H9 (cell line): ENCODE measurements at regions not wholly inside any gene's neighbourhood (a gene's known extent, or its start where the extent isn't known, plus 50 kb on each side); places are given as distances from the start of the nearest gene placed in this dataset.
"Not testable (repeated sequence)": the region's sequence is repeated elsewhere in the genome, so short reads cannot be mapped to it uniquely, and the experiment has no call there.

Experiments used
- DNase-seq: peaks from one replicate; pipeline ENCODE4 v3.0.0-alpha.2; 2017
- H2AFZ ChIP-seq: one replicate; pipeline ENCODE4 v1.6.1; 2013; ENCODE audit warnings: mild to moderate bottlenecking, low read length, control low read depth, moderate library complexity
- H2AK5ac ChIP-seq: 2 replicates; pipeline ENCODE4 v1.6.1; 2013; ENCODE audit warnings: low read length, control low read depth, mixed read lengths; ENCODE audit not compliant: insufficient read length
- H2BK120ac ChIP-seq: one replicate; pipeline ENCODE4 v1.6.1; 2013; ENCODE audit warnings: low read depth, mild to moderate bottlenecking, low read length, control low read depth, inconsistent platforms; ENCODE audit not compliant: poor library complexity, severe bottlenecking
- H2BK12ac ChIP-seq: 2 replicates; pipeline ENCODE4 v1.6.1; 2013; ENCODE audit warnings: low read length, control low read depth, mixed read lengths, low read depth; ENCODE audit not compliant: insufficient read length
- H2BK15ac ChIP-seq: 2 replicates; pipeline ENCODE4 v1.6.1; 2013; ENCODE audit warnings: low read depth, low read length, control low read depth
- H2BK20ac ChIP-seq: one replicate; pipeline ENCODE4 v1.6.1; 2013; ENCODE audit warnings: low read depth, mild to moderate bottlenecking, low read length, control low read depth, inconsistent platforms; ENCODE audit not compliant: poor library complexity, severe bottlenecking
- H2BK5ac ChIP-seq: 2 replicates; pipeline ENCODE4 v1.6.1; 2013; ENCODE audit warnings: low read length, control low read depth, mixed read lengths; ENCODE audit not compliant: insufficient read length
- H3K14ac ChIP-seq: 2 replicates; pipeline ENCODE4 v1.6.1; 2013; ENCODE audit warnings: low read length, control low read depth; ENCODE audit not compliant: insufficient read depth
- H3K18ac ChIP-seq: 2 replicates; pipeline ENCODE4 v1.6.1; 2013; ENCODE audit warnings: low read depth, mild to moderate bottlenecking, mixed read lengths, low read length, control low read depth; ENCODE audit not compliant: insufficient read length
- H3K23ac ChIP-seq: 2 replicates; pipeline ENCODE4 v1.6.1; 2013; ENCODE audit warnings: low read length, control low read depth, mixed read lengths, low read depth; ENCODE audit not compliant: insufficient read length
- H3K23me2 ChIP-seq: 2 replicates; pipeline ENCODE4 v1.6.1; 2013; ENCODE audit warnings: low read depth, mild to moderate bottlenecking, mixed read lengths, low read length, control low read depth; ENCODE audit not compliant: insufficient read length, poor library complexity, severe bottlenecking
- H3K27ac ChIP-seq: 2 replicates; pipeline ENCODE4 v1.5.1; 2013; ENCODE audit warnings: low read length, control low read depth, mixed read lengths, low read depth; ENCODE audit not compliant: insufficient read length
- H3K27me3 ChIP-seq: 2 replicates; pipeline ENCODE4 v1.6.1; 2013; ENCODE audit warnings: low read length, control low read depth, inconsistent platforms; ENCODE audit not compliant: insufficient read depth
- H3K4ac ChIP-seq: 2 replicates; pipeline ENCODE4 v1.6.1; 2013; ENCODE audit warnings: low read depth, mild to moderate bottlenecking, control low read depth, inconsistent platforms, low read length, moderate library complexity
- H3K4me1 ChIP-seq: 2 replicates; pipeline ENCODE4 v1.6.1; 2013; ENCODE audit warnings: low read length, control low read depth, inconsistent platforms; ENCODE audit not compliant: insufficient read depth
- H3K4me2 ChIP-seq: 2 replicates; pipeline ENCODE4 v1.6.1; 2013; ENCODE audit warnings: low read length, control low read depth, mixed read lengths; ENCODE audit not compliant: insufficient read length, insufficient read depth
- H3K56ac ChIP-seq: 2 replicates; pipeline ENCODE4 v1.6.1; 2013; ENCODE audit warnings: low read depth, mild to moderate bottlenecking, mixed read lengths, low read length, control low read depth; ENCODE audit not compliant: insufficient read length
- H3K79me1 ChIP-seq: 2 replicates; pipeline ENCODE4 v1.6.1; 2013; ENCODE audit warnings: low read depth, mild to moderate bottlenecking, moderate library complexity, low read length, control low read depth, inconsistent platforms; ENCODE audit not compliant: insufficient read depth, poor library complexity, severe bottlenecking
- H3K79me2 ChIP-seq: 2 replicates; pipeline ENCODE4 v1.6.1; 2013; ENCODE audit warnings: low read length, control low read depth, inconsistent platforms; ENCODE audit not compliant: insufficient read depth
- H3K9ac ChIP-seq: 2 replicates; pipeline ENCODE4 v1.6.1; 2013; ENCODE audit warnings: low read length, control low read depth, mixed read lengths; ENCODE audit not compliant: insufficient read length; ENCODE audit errors: extremely low read depth
- H3K9me3 ChIP-seq: one replicate; pipeline ENCODE4 v1.6.1; 2013; ENCODE audit warnings: low read depth, low read length, inconsistent platforms; ENCODE audit not compliant: control insufficient read depth
- H3T11ph ChIP-seq: one replicate; pipeline ENCODE4 v1.6.1; 2013; ENCODE audit warnings: mild to moderate bottlenecking, low read length, control low read depth, inconsistent platforms
- H4K20me1 ChIP-seq: one replicate; pipeline ENCODE4 v1.6.1; 2013; ENCODE audit not compliant: control insufficient read depth, insufficient read length, insufficient read depth
- H4K5ac ChIP-seq: 2 replicates; pipeline ENCODE4 v1.6.1; 2013; ENCODE audit warnings: low read depth, mild to moderate bottlenecking, mixed read lengths, low read length, control low read depth; ENCODE audit not compliant: insufficient read length
- H4K8ac ChIP-seq: replicated peaks from 2 replicates; pipeline ENCODE4 v1.6.1; 2013; ENCODE audit warnings: low read length, control low read depth, mixed read lengths, low read depth; ENCODE audit not compliant: insufficient read length
- H4K91ac ChIP-seq: 2 replicates; pipeline ENCODE4 v1.6.1; 2013; ENCODE audit warnings: low read depth, mild to moderate bottlenecking, moderate library complexity, mixed read lengths, low read length, control low read depth; ENCODE audit not compliant: insufficient read length
- H3K27ac Mint-ChIP-seq, 3 experiments: 2 replicates in 2 of 3; 3 replicates in 1 of 3; pipeline ENCODE4 v1.8.0; 2020 to 2021; ENCODE audit warnings: mixed read lengths in 3 of 3, mild to moderate bottlenecking in 1 of 3, moderate library complexity in 1 of 3
- H3K27me3 Mint-ChIP-seq: 2 replicates; pipeline ENCODE4 v1.8.0; 2021; ENCODE audit warnings: low read depth, mild to moderate bottlenecking, moderate library complexity, mixed read lengths
- H3K36me3 Mint-ChIP-seq, 3 experiments: 2 replicates in 2 of 3; 3 replicates in 1 of 3; pipeline ENCODE4 v1.8.0; 2020 to 2021; ENCODE audit warnings: low read depth in 3 of 3, mixed read lengths in 3 of 3; ENCODE audit not compliant: insufficient read depth in 1 of 3
- H3K4me1 Mint-ChIP-seq, 2 experiments: 2 replicates each; pipeline ENCODE4 v1.8.0; 2020; ENCODE audit warnings: mixed read lengths in 2 of 2
- H3K4me3 Mint-ChIP-seq, 2 experiments: 2 replicates in 1 of 2; 3 replicates in 1 of 2; pipeline ENCODE4 v1.8.0; 2020 to 2021; ENCODE audit warnings: mild to moderate bottlenecking in 2 of 2, mixed read lengths in 2 of 2, moderate library complexity in 1 of 2
- H3K9me3 Mint-ChIP-seq, 2 experiments: 2 replicates in 1 of 2; 3 replicates in 1 of 2; pipeline ENCODE4 v1.8.0; 2020; ENCODE audit warnings: mild to moderate bottlenecking in 2 of 2, mixed read lengths in 2 of 2, moderate library complexity in 1 of 2
- WGBS: extraction: QIAGEN DNeasy Blood & Tissue Kit; methylation state at CpG from one replicate; pipeline ENCODE4 v1.1.7; 2013; ENCODE audit warnings: missing lambda C conversion rate, low lambda C conversion rate, mixed read lengths; ENCODE audit not compliant: insufficient read length; ENCODE audit errors: extremely low coverage; 5-methylcytosine and 5-hydroxymethylcytosine counted together
- TF ChIP-seq, protein P1 (sequence below): fragments of 200-600 bp; sonication (generic); conservative IDR thresholded peaks from 3 replicates; pipeline ENCODE4 v1.8.0; 2021; ENCODE audit warnings: antibody characterized with exemption, mild to moderate bottlenecking

GRCh38 chr7:52584041-52584440 is 451.4 kb upstream of the POM121L12 start:
- Histone ChIP-seq H3K27me3 (no peaks in the 10 kb centered on the region), H2BK15ac (no peak overlapping the region), H4K5ac (no peak overlapping the region), H2BK120ac (no peak overlapping the region), H3K9me3 (no peaks in the 10 kb centered on the region), H3K56ac (no peak overlapping the region), H3K23ac (no peak overlapping the region), H3K23me2 (no peaks in the 10 kb centered on the region), H2BK12ac (no peak overlapping the region), H3K18ac (no peak overlapping the region), H3K4me2 (no peak overlapping the region), H2AFZ (no peak overlapping the region), H3K79me2 (no peaks in the 10 kb centered on the region), H4K91ac (no peak overlapping the region), H3K4me1 (no peaks in the 10 kb centered on the region), H2AK5ac (no peak overlapping the region), H3K14ac (no peak overlapping the region), H3T11ph (no peak overlapping the region), H4K20me1 (no peaks in the 10 kb centered on the region), H3K27ac (no peak overlapping the region), H2BK20ac (no peak overlapping the region), H2BK5ac (no peak overlapping the region), H4K8ac (no peak overlapping the region), H3K9ac (no peak overlapping the region), H3K4ac (no peak overlapping the region), H3K79me1 (no peaks in the 10 kb centered on the region)
- no CpG with 5 or more reads among the region's 2 CpGs for WGBS
- Mint-ChIP-seq H3K27me3 (no peaks in the 10 kb centered on the region), H3K9me3 (peaks cover 3 to 6% of the 10 kb centered on the region in 2 experiments; a peak in 3 of 5 replicates), H3K4me3 (no peak overlapping the region), H3K36me3 (peaks cover 0 to 6% (median 0%) of the 10 kb centered on the region in 3 experiments; a peak in 2 of 7 replicates), H3K27ac (no peak overlapping the region), H3K4me1 (peaks cover 23 to 31% of the 10 kb centered on the region in 2 experiments)
- no peak for DNase-seq
- TF ChIP-seq, protein P1, sequence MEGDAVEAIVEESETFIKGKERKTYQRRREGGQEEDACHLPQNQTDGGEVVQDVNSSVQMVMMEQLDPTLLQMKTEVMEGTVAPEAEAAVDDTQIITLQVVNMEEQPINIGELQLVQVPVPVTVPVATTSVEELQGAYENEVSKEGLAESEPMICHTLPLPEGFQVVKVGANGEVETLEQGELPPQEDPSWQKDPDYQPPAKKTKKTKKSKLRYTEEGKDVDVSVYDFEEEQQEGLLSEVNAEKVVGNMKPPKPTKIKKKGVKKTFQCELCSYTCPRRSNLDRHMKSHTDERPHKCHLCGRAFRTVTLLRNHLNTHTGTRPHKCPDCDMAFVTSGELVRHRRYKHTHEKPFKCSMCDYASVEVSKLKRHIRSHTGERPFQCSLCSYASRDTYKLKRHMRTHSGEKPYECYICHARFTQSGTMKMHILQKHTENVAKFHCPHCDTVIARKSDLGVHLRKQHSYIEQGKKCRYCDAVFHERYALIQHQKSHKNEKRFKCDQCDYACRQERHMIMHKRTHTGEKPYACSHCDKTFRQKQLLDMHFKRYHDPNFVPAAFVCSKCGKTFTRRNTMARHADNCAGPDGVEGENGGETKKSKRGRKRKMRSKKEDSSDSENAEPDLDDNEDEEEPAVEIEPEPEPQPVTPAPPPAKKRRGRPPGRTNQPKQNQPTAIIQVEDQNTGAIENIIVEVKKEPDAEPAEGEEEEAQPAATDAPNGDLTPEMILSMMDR: no peak

DNA sequence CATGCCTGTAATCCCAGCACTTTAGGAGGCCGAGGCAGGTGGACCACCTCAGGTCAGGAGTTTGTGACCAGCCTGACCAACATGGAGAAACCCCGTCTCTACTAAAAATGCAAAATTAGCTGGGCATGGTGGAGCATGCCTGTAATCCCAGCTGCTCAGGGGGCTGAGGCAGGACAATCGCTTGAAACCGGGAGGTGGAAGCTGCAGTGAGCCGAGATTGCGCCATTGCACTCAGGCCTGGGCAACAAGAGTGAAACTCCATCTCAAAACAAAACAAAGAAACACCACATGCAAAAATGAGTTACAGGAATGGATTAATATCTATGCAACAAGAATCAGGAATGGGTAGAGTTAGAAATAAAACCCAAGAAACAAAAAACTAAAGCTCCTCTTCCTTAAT is 462.3 kb upstream of the POM121L12 start:
- H3K18ac ChIP-seq, H2BK20ac ChIP-seq, H2BK15ac ChIP-seq, H3K56ac ChIP-seq, H3K23me2 ChIP-seq, H3K27ac ChIP-seq, H3K4me1 ChIP-seq, H3K79me2 ChIP-seq, H3K9me3 ChIP-seq, H4K20me1 ChIP-seq, H3K4me3 Mint-ChIP-seq, H4K8ac ChIP-seq, H3K4me2 ChIP-seq, H3K9ac ChIP-seq, H2BK120ac ChIP-seq, H2AK5ac ChIP-seq, H3T11ph ChIP-seq, H4K5ac ChIP-seq, H3K79me1 ChIP-seq, H2AFZ ChIP-seq, H3K36me3 Mint-ChIP-seq, H2BK12ac ChIP-seq, H2BK5ac ChIP-seq, H3K14ac ChIP-seq, H3K27me3 Mint-ChIP-seq, H3K9me3 Mint-ChIP-seq, DNase-seq, H3K27me3 ChIP-seq, H4K91ac ChIP-seq, H3K27ac Mint-ChIP-seq, H3K23ac ChIP-seq, H3K4me1 Mint-ChIP-seq, H3K4ac ChIP-seq: not testable (repeated sequence)
- no CpG with 5 or more reads among the region's 6 CpGs for WGBS
